ENCODE measurements at regions not wholly inside any gene's neighbourhood (a gene's known extent, or its start where the extent isn't known, plus 50 kb on each side); places are given as distances from the start of the nearest gene placed in this dataset.

GRCh38 chr16:35170610-35171009, 1711.2 kb downstream of the TP53TG3F start:
- POLR2A ChIA-PET, result no interaction called here
- CTCF ChIA-PET, result no interaction called here
- DNase-seq (ENCODE audit: extremely low spot score), result no peak
- no peak for TF ChIP-seq LEF1 (IDR thresholded peaks at IDR 0.05; ENCODE audit: borderline replicate concordance)
- no peak for TF ChIP-seq NFRKB (IDR thresholded peaks at IDR 0.05)
- no peak for TF ChIP-seq BHLHE40 (IDR thresholded peaks at IDR 0.05; ENCODE audit: borderline replicate concordance)
- no peak for TF ChIP-seq L3MBTL2 (conservative IDR thresholded peaks at IDR 0.05)

- no peak for DNase-seq (ENCODE audit: extremely low spot score)
- ChIA-PET POLR2A (no interaction called here), CTCF (no interaction called here)
- no peak for TF ChIP-seq FOXA1 (IDR thresholded peaks at IDR 0.05)
- no peak for TF ChIP-seq L3MBTL2 (conservative IDR thresholded peaks at IDR 0.05)
- TF ChIP-seq SUZ12 (IDR thresholded peaks at IDR 0.05), result no peak
- no peak for TF ChIP-seq TARDBP (IDR thresholded peaks at IDR 0.05)
- TF ChIP-seq PKNOX1 (IDR thresholded peaks at IDR 0.05), result no peak
Observed at GRCh38 chr16:35171106-35171505, 1711.7 kb downstream of the TP53TG3F start.

GRCh38 chr16:35173295-35173694, 1713.9 kb downstream of the TP53TG3F start:
- CTCF ChIA-PET, result no interaction called here
- TF ChIP-seq ELF4 (IDR thresholded peaks at IDR 0.05), result no peak
- TF ChIP-seq PKNOX1 (IDR thresholded peaks at IDR 0.05), result no peak
- TF ChIP-seq ZNF384 (IDR thresholded peaks at IDR 0.05), result no peak
- no peak for TF ChIP-seq NFRKB (IDR thresholded peaks at IDR 0.05)
- no peak for TF ChIP-seq TARDBP (IDR thresholded peaks at IDR 0.05)
- TF ChIP-seq LEF1 (IDR thresholded peaks at IDR 0.05; ENCODE audit: borderline replicate concordance), result no peak
- TF ChIP-seq HDGF (IDR thresholded peaks at IDR 0.05; ENCODE audit: borderline replicate concordance), result no peak
- TF ChIP-seq FOXK2 (IDR thresholded peaks at IDR 0.05), result no peak
- TF ChIP-seq BHLHE40 (IDR thresholded peaks at IDR 0.05; ENCODE audit: borderline replicate concordance), result no peak
- TF ChIP-seq SP1 (IDR thresholded peaks at IDR 0.05), result no peak
- no peak for TF ChIP-seq SUZ12 (IDR thresholded peaks at IDR 0.05)
- no peak for TF ChIP-seq ARNT (IDR thresholded peaks at IDR 0.05)
- TF ChIP-seq FOXM1 (IDR thresholded peaks at IDR 0.05; ENCODE audit: borderline replicate concordance), result no peak
- TF ChIP-seq L3MBTL2 (conservative IDR thresholded peaks at IDR 0.05), result no peak
- TF ChIP-seq FOXA1 (IDR thresholded peaks at IDR 0.05), result no peak
- TF ChIP-seq CTBP1 (IDR thresholded peaks at IDR 0.05; ENCODE audit: borderline replicate concordance), result no peak
- POLR2A ChIA-PET, result no interaction called here
- no peak for DNase-seq (ENCODE audit: extremely low spot score)

- DNase-seq (ENCODE audit: extremely low spot score), result no peak
- CTCF ChIA-PET, result no interaction called here
- POLR2A ChIA-PET, result no interaction called here
- TF ChIP-seq SUZ12 (IDR thresholded peaks at IDR 0.05) (no peak), SP1 (IDR thresholded peaks at IDR 0.05) (no peak), L3MBTL2 (conservative IDR thresholded peaks at IDR 0.05) (no peak), BHLHE40 (IDR thresholded peaks at IDR 0.05; ENCODE audit: borderline replicate concordance) (no peak), FOXK2 (IDR thresholded peaks at IDR 0.05) (no peak), CTBP1 (IDR thresholded peaks at IDR 0.05; ENCODE audit: borderline replicate concordance) (no peak), NFRKB (IDR thresholded peaks at IDR 0.05) (no peak), HDGF (IDR thresholded peaks at IDR 0.05; ENCODE audit: borderline replicate concordance) (no peak), TARDBP (IDR thresholded peaks at IDR 0.05) (no peak), ARNT (IDR thresholded peaks at IDR 0.05) (no peak), FOXM1 (IDR thresholded peaks at IDR 0.05; ENCODE audit: borderline replicate concordance) (no peak), FOXA1 (IDR thresholded peaks at IDR 0.05) (no peak), LEF1 (IDR thresholded peaks at IDR 0.05; ENCODE audit: borderline replicate concordance) (no peak), ZNF384 (IDR thresholded peaks at IDR 0.05) (no peak), PKNOX1 (IDR thresholded peaks at IDR 0.05) (no peak), ELF4 (IDR thresholded peaks at IDR 0.05) (no peak)
Observed at GRCh38 chr16:35174016-35174415, 1714.6 kb downstream of the TP53TG3F start.

GRCh38 chr16:35176449-35176848, 1717.0 kb downstream of the TP53TG3F start:
- TF ChIP-seq FOXK2 (IDR thresholded peaks at IDR 0.05) (no peak), NFRKB (IDR thresholded peaks at IDR 0.05) (no peak), BHLHE40 (IDR thresholded peaks at IDR 0.05; ENCODE audit: borderline replicate concordance) (no peak), L3MBTL2 (conservative IDR thresholded peaks at IDR 0.05) (no peak)
- ChIA-PET POLR2A (no interaction called here), CTCF (no interaction called here)
- no peak for DNase-seq (ENCODE audit: extremely low spot score)

- POLR2A ChIA-PET, result no interaction called here
- no peak for TF ChIP-seq TARDBP (IDR thresholded peaks at IDR 0.05)
- no peak for TF ChIP-seq PKNOX1 (IDR thresholded peaks at IDR 0.05)
- no peak for TF ChIP-seq ELF4 (IDR thresholded peaks at IDR 0.05)
- TF ChIP-seq FOXM1 (IDR thresholded peaks at IDR 0.05; ENCODE audit: borderline replicate concordance), result no peak
- TF ChIP-seq SUZ12 (IDR thresholded peaks at IDR 0.05), result no peak
- no peak for TF ChIP-seq FOXA1 (IDR thresholded peaks at IDR 0.05)
- TF ChIP-seq CTBP1 (IDR thresholded peaks at IDR 0.05; ENCODE audit: borderline replicate concordance), result no peak
- CTCF ChIA-PET, result no interaction called here
- no peak for DNase-seq (ENCODE audit: extremely low spot score)
Observed at GRCh38 chr16:35177851-35178250, 1718.4 kb downstream of the TP53TG3F start.

GRCh38 chr16:35180970-35181369, 1721.6 kb downstream of the TP53TG3F start:
- ChIA-PET POLR2A (no interaction called here), CTCF (no interaction called here)
- TF ChIP-seq FOXK2 (IDR thresholded peaks at IDR 0.05) (no peak), SUZ12 (IDR thresholded peaks at IDR 0.05) (no peak), ARNT (IDR thresholded peaks at IDR 0.05) (no peak), SP1 (IDR thresholded peaks at IDR 0.05) (no peak), HDGF (IDR thresholded peaks at IDR 0.05; ENCODE audit: borderline replicate concordance) (no peak), FOXA1 (IDR thresholded peaks at IDR 0.05) (no peak), LEF1 (IDR thresholded peaks at IDR 0.05; ENCODE audit: borderline replicate concordance) (no peak), FOXM1 (IDR thresholded peaks at IDR 0.05; ENCODE audit: borderline replicate concordance) (no peak), TARDBP (IDR thresholded peaks at IDR 0.05) (no peak), PKNOX1 (IDR thresholded peaks at IDR 0.05) (no peak), CTBP1 (IDR thresholded peaks at IDR 0.05; ENCODE audit: borderline replicate concordance) (no peak), BHLHE40 (IDR thresholded peaks at IDR 0.05; ENCODE audit: borderline replicate concordance) (no peak), ZNF384 (IDR thresholded peaks at IDR 0.05) (no peak), NFRKB (IDR thresholded peaks at IDR 0.05) (no peak), L3MBTL2 (conservative IDR thresholded peaks at IDR 0.05) (no peak), ELF4 (IDR thresholded peaks at IDR 0.05) (no peak)
- no peak for DNase-seq (ENCODE audit: extremely low spot score)

Measured in HEK293T (cell line).